AG04450 (cell line): ENCODE measurements at regions not wholly inside any gene's neighbourhood (a gene's known extent, or its start where the extent isn't known, plus 50 kb on each side); places are given as distances from the start of the nearest gene placed in this dataset.

ENCODE experiments used
- CTCF ChIA-PET: fragments of 300-600, 350-600 bp; formaldehyde crosslinking; extraction: SDS; loops from one replicate; lab custom pipeline; 2022; ENCODE audit warnings: antibody characterized with exemption, inconsistent platforms; lab: Charles Lee
- POLR2A ChIA-PET: fragments of 350-600 bp; formaldehyde crosslinking; extraction: SDS; loops from one replicate; lab custom pipeline; 2021; ENCODE audit warnings: antibody characterized with exemption, inconsistent platforms; lab: Yijun Ruan, JAX
- DNase-seq: peaks from one replicate; pipeline ENCODE4 v3.0.0-alpha.2; 2011; ENCODE audit warnings: low read depth, low spot score
- H3K27ac ChIP-seq: one replicate; pipeline ENCODE4 v1.5.1; 2012; ENCODE audit warnings: low read depth, low read length, control low read depth
- H3K27me3 ChIP-seq: one replicate; pipeline ENCODE4 v1.6.0; 2012; ENCODE audit warnings: low read length; ENCODE audit not compliant: control insufficient read depth, insufficient read depth
- H3K4me3 ChIP-seq: 2 replicates; pipeline ENCODE4 v1.5.1; 2011; ENCODE audit warnings: mild to moderate bottlenecking, low read depth, low read length, control low read depth
- H3K9me3 ChIP-seq: 2 replicates; pipeline ENCODE4 v1.5.1; 2012; ENCODE audit warnings: low read length; ENCODE audit not compliant: control insufficient read depth, insufficient read depth
- CTCF ChIP-seq: IDR thresholded peaks from 2 replicates; pipeline ENCODE4 v1.5.1; 2011; ENCODE audit warnings: low read depth, low read length, control low read depth, inconsistent platforms

GRCh38 chr3:87805670-87806069, 253.1 kb downstream of the CGGBP1 start:
- Histone ChIP-seq H3K9me3 (no peaks in the 10 kb centered on the region), H3K27ac (no peak overlapping the region), H3K27me3 (no peaks in the 10 kb centered on the region), H3K4me3 (no peak overlapping the region)
- TF ChIP-seq CTCF: no peak
- ChIA-PET POLR2A (no interaction called here), CTCF (no interaction called here)
- DNase-seq: no peak

- no peak overlapping the region for H3K4me3 ChIP-seq
- H3K27me3 ChIP-seq: no peaks in the 10 kb centered on the region
- TF ChIP-seq CTCF: no peak
- no peak for DNase-seq
- no peaks in the 10 kb centered on the region; the same call in 1 of the 2 replicates for H3K9me3 ChIP-seq
- ChIA-PET CTCF (no interaction called here), POLR2A (no interaction called here)
- no peak overlapping the region for H3K27ac ChIP-seq
These were observed 257.4 kb downstream of the CGGBP1 start for GRCh38 chr3:87801409-87801808.

GRCh38 chr3:87800516-87800915, 258.3 kb downstream of the CGGBP1 start:
- CTCF ChIA-PET: no interaction called here
- DNase-seq: no peak
- POLR2A ChIA-PET: no interaction called here
- H3K27ac ChIP-seq: no peak overlapping the region
- H3K4me3 ChIP-seq: no peak overlapping the region
- no peak for TF ChIP-seq CTCF
- no peaks in the 10 kb centered on the region; the same call in 1 of the 2 replicates for H3K9me3 ChIP-seq
- no peaks in the 10 kb centered on the region for H3K27me3 ChIP-seq

- ChIA-PET POLR2A (no interaction called here), CTCF (no interaction called here)
- no peak for TF ChIP-seq CTCF
- no peaks in the 10 kb centered on the region; the same call in 1 of the 2 replicates for H3K9me3 ChIP-seq
- DNase-seq: no peak
- no peaks in the 10 kb centered on the region for H3K27me3 ChIP-seq
- H3K27ac ChIP-seq: no peak overlapping the region
- no peak overlapping the region for H3K4me3 ChIP-seq
These were observed 260.2 kb downstream of the CGGBP1 start for GRCh38 chr3:87798567-87798947.

- CTCF ChIA-PET: no interaction called here
- DNase-seq: no peak
- POLR2A ChIA-PET: no interaction called here
- no peak overlapping the region for H3K27ac ChIP-seq
- no peak overlapping the region for H3K4me3 ChIP-seq
- H3K27me3 ChIP-seq: no peaks in the 10 kb centered on the region
- peaks cover 3% of the 10 kb centered on the region for H3K9me3 ChIP-seq
- TF ChIP-seq CTCF: no peak
These were observed 260.8 kb downstream of the CGGBP1 start for GRCh38 chr3:87797872-87798566.
